Type B pancreatic cell (in vitro differentiated cells): ENCODE measurements at regions not wholly inside any gene's neighbourhood (a gene's known extent, or its start where the extent isn't known, plus 50 kb on each side); places are given as distances from the start of the nearest gene placed in this dataset.

Source experiments
- DNase-seq: peaks from one replicate; pipeline ENCODE4 v3.0.0; 2021; ENCODE audit warnings: mixed read lengths; ENCODE audit not compliant: unreplicated experiment; ENCODE audit errors: extremely low spot score
- H3K27ac Mint-ChIP-seq: 2 replicates; pipeline ENCODE4 v1.8.0; 2021; ENCODE audit warnings: mild to moderate bottlenecking, mixed read lengths
- H3K27me3 Mint-ChIP-seq: 2 replicates; pipeline ENCODE4 v1.8.0; 2021; ENCODE audit warnings: mixed read lengths
- H3K36me3 Mint-ChIP-seq: 2 replicates; pipeline ENCODE4 v1.8.0; 2021; ENCODE audit warnings: mixed read lengths
- H3K4me1 Mint-ChIP-seq: one replicate; pipeline ENCODE4 v1.8.0; 2021; ENCODE audit warnings: mixed read lengths; ENCODE audit not compliant: unreplicated experiment
- H3K4me3 Mint-ChIP-seq: 2 replicates; pipeline ENCODE4 v1.8.0; 2021; ENCODE audit warnings: mild to moderate bottlenecking, mixed read lengths
- H3K9me3 Mint-ChIP-seq: 2 replicates; pipeline ENCODE4 v1.8.0; 2021; ENCODE audit warnings: mixed read lengths
- CTCF ChIP-seq: fragments of 200-600 bp; sonication (generic); conservative IDR thresholded peaks from 2 replicates; pipeline ENCODE4 v1.5.0; 2021; ENCODE audit warnings: antibody characterized with exemption, mild to moderate bottlenecking

- H3K4me1 Mint-ChIP-seq, result no peaks in the 10 kb centered on the region
- no peak overlapping the region for H3K27ac Mint-ChIP-seq
- no peak for DNase-seq
- H3K27me3 Mint-ChIP-seq, result peaks cover 5% of the 10 kb centered on the region
- TF ChIP-seq CTCF, result no peak
- H3K9me3 Mint-ChIP-seq, result peaks cover 7% of the 10 kb centered on the region
- no peak overlapping the region for H3K4me3 Mint-ChIP-seq
- H3K36me3 Mint-ChIP-seq, result no peaks in the 10 kb centered on the region
Measured at GRCh38 chr17:52762147-52762793, 603.8 kb upstream of the CA10 start.

- TF ChIP-seq CTCF, result no peak
- peaks cover 5% of the 10 kb centered on the region for H3K27me3 Mint-ChIP-seq
- H3K4me3 Mint-ChIP-seq, result no peak overlapping the region
- H3K9me3 Mint-ChIP-seq, result peaks cover 7% of the 10 kb centered on the region
- no peak for DNase-seq
- H3K36me3 Mint-ChIP-seq, result no peaks in the 10 kb centered on the region
- H3K4me1 Mint-ChIP-seq, result no peaks in the 10 kb centered on the region
- H3K27ac Mint-ChIP-seq, result no peak overlapping the region
Measured at GRCh38 chr17:52759864-52760263, 601.4 kb upstream of the CA10 start.

GRCh38 chr17:52758481-52758880 lies 600.0 kb upstream of the CA10 start:
- no peak overlapping the region for H3K27ac Mint-ChIP-seq
- peaks cover 7% of the 10 kb centered on the region for H3K9me3 Mint-ChIP-seq
- DNase-seq, result no peak
- H3K4me3 Mint-ChIP-seq, result no peak overlapping the region
- H3K36me3 Mint-ChIP-seq, result no peaks in the 10 kb centered on the region
- TF ChIP-seq CTCF, result no peak
- peaks cover under 1% of the 10 kb centered on the region for H3K4me1 Mint-ChIP-seq
- peaks cover 5% of the 10 kb centered on the region for H3K27me3 Mint-ChIP-seq

GRCh38 chr17:52756746-52757145 lies 598.2 kb upstream of the CA10 start:
- peaks cover 5% of the 10 kb centered on the region for H3K27me3 Mint-ChIP-seq
- no peaks in the 10 kb centered on the region for H3K36me3 Mint-ChIP-seq
- DNase-seq, result no peak
- TF ChIP-seq CTCF, result no peak
- H3K27ac Mint-ChIP-seq, result no peak overlapping the region
- H3K4me1 Mint-ChIP-seq, result peaks cover 7% of the 10 kb centered on the region
- no peak overlapping the region for H3K4me3 Mint-ChIP-seq
- peaks cover 7% of the 10 kb centered on the region for H3K9me3 Mint-ChIP-seq

GRCh38 chr17:52754838-52755237 lies 596.3 kb upstream of the CA10 start:
- TF ChIP-seq CTCF, result no peak
- peaks cover 5% of the 10 kb centered on the region for H3K27me3 Mint-ChIP-seq
- H3K27ac Mint-ChIP-seq, result no peak overlapping the region
- peaks cover 13% of the 10 kb centered on the region for H3K4me1 Mint-ChIP-seq
- DNase-seq, result no peak
- peaks cover 7% of the 10 kb centered on the region for H3K9me3 Mint-ChIP-seq
- H3K4me3 Mint-ChIP-seq, result no peak overlapping the region
- no peaks in the 10 kb centered on the region for H3K36me3 Mint-ChIP-seq

- no peak for TF ChIP-seq CTCF
- no peaks in the 10 kb centered on the region for H3K27me3 Mint-ChIP-seq
- no peak for DNase-seq
- no peaks in the 10 kb centered on the region for H3K9me3 Mint-ChIP-seq
- no peaks in the 10 kb centered on the region for H3K36me3 Mint-ChIP-seq
- H3K4me1 Mint-ChIP-seq, result peaks cover 13% of the 10 kb centered on the region
- H3K4me3 Mint-ChIP-seq, result no peak overlapping the region
- H3K27ac Mint-ChIP-seq, result no peak overlapping the region
Measured at GRCh38 chr17:52751051-52751450, 592.5 kb upstream of the CA10 start.
